ENCODE measurements at regions not wholly inside any gene's neighbourhood (a gene's known extent, or its start where the extent isn't known, plus 50 kb on each side); places are given as distances from the start of the nearest gene placed in this dataset.

DNA sequence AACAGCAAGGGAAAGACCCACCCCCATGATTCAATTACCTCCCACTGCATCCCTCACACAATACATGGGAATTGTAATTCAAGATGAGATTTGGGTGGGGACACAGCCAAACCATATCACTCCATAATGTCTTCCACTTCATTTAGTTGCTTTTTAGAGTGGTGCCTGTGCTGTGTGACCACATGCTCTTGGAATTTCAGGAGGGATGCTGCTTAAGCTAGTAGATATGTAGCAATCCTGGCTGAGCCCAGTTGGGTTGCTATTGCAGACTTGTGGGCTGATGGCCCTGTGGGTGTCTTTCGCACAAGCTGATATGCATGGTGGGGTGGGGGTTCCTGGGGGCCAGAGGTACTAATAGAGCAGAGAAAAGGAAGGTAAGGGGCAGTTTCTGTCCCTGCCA lies 160.4 kb upstream of the SYT6 start:
- peak; percentile 30 for DNase-seq (ENCODE audit: low spot score)

- peak; percentile 79 for DNase-seq (ENCODE audit: low spot score)
Measured at GRCh38 chr1:114310695-114311271, 157.1 kb upstream of the SYT6 start.

GRCh38 chr1:114302821-114303220 lies 149.2 kb upstream of the SYT6 start:
- no peak for DNase-seq (ENCODE audit: low spot score)

- DNase-seq (ENCODE audit: low spot score), result peak; percentile 30
Measured at GRCh38 chr1:114299331-114299975, 145.8 kb upstream of the SYT6 start.

- no peak for DNase-seq (ENCODE audit: low spot score)
Measured at GRCh38 chr1:114298008-114298407, 144.3 kb upstream of the SYT6 start.

- no peak for DNase-seq (ENCODE audit: low spot score)
Measured at GRCh38 chr1:114296413-114296812, 142.7 kb upstream of the SYT6 start.

GRCh38 chr1:114295321-114295720 lies 141.7 kb upstream of the SYT6 start:
- no peak for DNase-seq (ENCODE audit: low spot score)

GRCh38 chr1:114292835-114293234 lies 139.2 kb upstream of the SYT6 start:
- no peak for DNase-seq (ENCODE audit: low spot score)

DNA sequence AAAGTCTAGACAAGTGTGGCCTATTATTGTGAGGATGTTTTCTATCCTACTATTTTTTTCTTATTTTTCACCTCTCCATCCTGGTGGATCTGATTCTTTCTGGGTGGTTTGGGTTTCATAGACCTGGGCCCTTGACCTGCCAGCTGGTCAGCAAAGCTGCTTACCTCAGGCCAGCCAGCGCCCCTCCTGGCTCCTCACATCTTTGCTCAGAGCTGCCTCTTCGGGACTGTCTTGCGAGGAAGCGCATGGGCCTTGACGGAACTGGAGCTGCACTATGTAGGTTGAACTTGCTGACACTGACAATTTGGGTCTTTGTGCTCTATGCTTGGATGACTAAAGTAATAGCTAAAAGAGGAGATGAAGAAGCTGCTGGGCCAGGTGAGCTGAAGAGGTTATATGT lies 138.5 kb upstream of the SYT6 start:
- no peak for DNase-seq (ENCODE audit: low spot score)

DNA sequence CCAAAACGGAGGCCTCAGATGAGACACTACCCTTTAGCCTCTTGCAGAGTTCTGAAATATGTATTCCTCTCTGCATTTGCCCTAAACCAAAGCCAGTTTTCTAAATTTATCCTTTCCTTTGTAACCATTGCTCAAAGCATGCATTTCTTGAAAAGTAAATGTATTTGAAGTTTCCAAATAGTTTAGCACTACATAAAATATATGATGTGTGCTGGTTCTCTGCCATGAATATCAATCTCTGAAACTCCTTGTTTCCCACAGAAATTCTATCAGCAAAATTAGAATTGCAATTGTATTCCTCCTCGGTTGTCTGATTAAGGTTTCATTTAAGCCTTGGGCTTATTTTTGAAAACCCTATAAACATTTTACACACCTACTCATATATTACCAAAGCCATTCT lies 137.1 kb upstream of the SYT6 start:
- DNase-seq (ENCODE audit: low spot score), result no peak

DNA sequence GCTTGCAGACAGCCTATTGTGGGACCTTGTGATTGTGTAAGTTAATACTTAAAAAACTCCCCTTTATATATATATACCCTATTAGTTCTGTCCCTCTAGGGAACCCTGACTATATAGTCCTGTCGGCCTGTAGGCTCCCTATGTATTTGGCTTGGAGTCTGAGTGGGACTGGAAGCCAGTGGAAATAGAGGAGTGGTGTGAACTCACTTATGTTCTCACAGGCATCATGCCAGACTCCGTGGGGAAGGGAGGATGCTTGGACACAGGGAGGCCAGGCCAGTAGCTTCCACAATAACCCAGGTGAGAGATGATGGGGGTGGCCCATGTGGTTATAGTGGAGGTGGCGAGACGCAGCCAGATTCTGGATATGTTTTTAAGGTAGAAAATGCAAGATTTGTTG lies 136.7 kb upstream of the SYT6 start:
- DNase-seq (ENCODE audit: low spot score), result no peak

DNA sequence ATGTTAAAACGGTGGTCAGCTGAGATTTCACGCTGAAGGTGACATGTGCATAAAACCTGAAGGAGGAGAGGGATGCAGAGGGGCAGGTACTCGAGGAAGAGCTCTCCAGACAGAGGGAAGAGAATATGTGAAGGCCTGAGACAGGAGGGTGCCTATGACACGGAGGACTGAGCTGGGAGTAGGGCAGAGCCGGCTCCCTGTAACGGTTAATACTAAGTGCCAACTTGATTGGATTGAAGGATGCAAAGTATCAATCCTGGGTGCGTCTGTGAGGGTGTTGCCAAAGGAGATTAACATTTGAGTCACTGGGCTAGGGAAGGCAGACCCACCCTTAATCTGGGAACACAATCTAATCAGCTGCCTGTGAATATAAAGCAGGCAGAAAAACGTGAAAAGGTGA lies 136.2 kb upstream of the SYT6 start:
- no peak for DNase-seq (ENCODE audit: low spot score)

GRCh38 chr1:114289306-114289705 lies 135.6 kb upstream of the SYT6 start:
- DNase-seq (ENCODE audit: low spot score), result no peak

DNA sequence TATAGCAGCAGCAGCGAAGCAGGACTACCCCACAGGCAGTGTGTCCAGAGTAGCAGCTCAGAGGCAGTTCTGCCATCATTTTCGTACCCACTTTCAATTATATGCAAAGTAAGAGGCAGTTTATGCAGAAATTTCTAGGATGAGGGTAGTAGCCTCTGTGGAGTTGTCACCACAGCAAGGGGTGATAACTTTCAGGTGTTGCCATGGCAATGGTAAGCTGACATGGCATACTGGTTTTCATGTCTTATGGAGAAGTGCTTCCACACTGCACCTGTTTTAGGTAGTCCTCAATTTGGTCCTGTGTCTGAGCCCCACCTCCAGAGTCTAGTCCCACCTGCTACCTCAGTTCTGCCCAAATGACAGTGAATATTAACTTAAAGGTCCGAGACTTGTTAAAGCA lies 133.3 kb upstream of the SYT6 start:
- DNase-seq (ENCODE audit: low spot score), result no peak

- DNase-seq (ENCODE audit: low spot score), result peak; percentile 54
Measured at GRCh38 chr1:114286179-114286578, 132.5 kb upstream of the SYT6 start.

DNA sequence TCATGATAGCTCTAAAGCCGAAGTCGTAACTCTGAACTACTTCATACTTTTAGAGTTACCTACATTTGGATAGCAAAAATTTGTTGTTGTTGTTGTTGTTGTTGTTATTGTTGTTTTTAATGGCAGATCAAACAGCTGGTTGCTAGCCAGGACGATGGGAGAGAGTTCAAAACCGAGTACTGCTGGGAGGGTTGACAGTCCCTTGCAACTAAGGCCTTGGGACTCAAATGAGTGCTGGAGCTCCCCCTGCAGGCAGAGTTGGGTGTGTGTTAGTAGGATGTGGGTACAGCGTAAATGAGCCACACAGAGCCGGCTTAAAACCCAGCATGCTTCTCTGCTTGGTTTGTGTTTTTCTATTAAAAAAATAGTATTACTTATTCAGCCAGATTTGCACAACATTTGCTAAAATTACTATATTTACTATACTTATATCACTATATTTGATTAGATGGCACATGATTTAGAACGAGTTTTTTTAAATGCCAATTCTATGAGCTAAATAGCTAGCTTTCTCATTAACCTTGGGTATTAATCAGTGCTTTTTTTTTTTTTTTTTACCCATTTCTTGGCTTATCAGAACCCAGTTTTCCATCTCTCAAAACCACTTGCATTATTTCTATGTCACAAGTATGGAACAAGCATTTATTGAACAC lies 129.2 kb upstream of the SYT6 start:
- peak; percentile 93 for DNase-seq (ENCODE audit: low spot score)

DNA sequence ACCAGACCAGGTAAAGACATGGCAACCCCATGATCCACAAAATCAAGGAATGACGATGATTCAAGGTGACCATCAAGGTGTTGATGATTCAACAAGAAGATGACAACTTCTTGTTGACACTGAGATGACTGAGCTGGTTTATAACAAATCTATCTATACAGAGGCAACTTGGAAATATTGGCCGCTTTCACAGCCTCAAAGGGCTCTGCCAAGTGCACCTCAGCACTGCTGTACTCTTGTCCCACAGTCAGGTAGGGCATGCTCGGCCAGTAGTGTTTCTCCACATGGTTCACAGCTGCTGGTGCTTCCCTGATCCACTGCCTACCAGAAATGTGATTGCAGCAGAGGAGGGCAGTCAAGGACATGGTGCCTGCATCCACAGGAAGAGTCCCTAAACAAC lies 125.2 kb upstream of the SYT6 start:
- DNase-seq (ENCODE audit: low spot score), result no peak

DNA sequence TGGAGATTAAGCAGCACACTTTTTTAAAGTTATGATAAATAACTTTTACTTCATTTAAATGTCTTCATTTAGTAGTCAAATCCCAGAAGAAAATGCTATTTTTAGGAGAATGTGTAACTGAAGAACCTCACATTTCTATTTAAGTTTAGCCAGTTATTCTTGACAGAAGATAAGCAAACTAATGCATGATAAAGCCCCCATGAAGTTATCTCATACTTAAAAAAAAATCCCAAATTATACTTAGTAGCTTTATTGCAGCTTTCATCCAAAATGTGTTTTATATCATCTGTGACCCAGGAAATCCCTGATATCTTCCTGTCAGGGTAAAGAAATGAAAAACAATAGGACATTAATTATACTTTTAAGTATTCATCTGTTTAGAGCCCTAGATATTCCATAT lies 124.8 kb upstream of the SYT6 start:
- no peak for DNase-seq (ENCODE audit: low spot score)

GRCh38 chr1:114274621-114275317 lies 121.1 kb upstream of the SYT6 start:
- no peak for DNase-seq (ENCODE audit: low spot score)

- no peak for DNase-seq (ENCODE audit: low spot score)
Measured at GRCh38 chr1:114272593-114272992, 118.9 kb upstream of the SYT6 start.

GRCh38 chr1:114270718-114271117 lies 117.0 kb upstream of the SYT6 start:
- no peak for DNase-seq (ENCODE audit: low spot score)

- DNase-seq (ENCODE audit: low spot score), result no peak
Measured at GRCh38 chr1:114270282-114270681, 116.6 kb upstream of the SYT6 start.

DNA sequence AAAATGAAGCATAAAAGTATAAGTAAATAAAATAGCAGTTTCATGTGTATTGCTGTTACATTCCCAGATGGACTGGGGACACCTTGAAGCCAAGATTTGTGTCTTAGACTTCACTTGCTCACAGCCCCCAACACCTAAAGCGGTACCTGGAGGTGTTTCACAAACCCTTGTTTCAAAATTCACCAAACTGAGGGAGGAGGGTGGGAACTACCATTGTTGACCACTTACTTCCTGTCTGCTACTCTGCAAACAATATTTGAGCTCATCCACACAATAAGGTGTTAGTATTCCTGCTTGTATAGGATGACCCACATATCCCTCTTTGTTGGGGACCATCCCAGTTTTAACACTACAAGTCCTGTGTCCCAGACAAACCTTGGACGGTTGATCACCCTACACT lies 115.9 kb upstream of the SYT6 start:
- no peak for DNase-seq (ENCODE audit: low spot score)
